ENCODE measurements at regions not wholly inside any gene's neighbourhood (a gene's known extent, or its start where the extent isn't known, plus 50 kb on each side); places are given as distances from the start of the nearest gene placed in this dataset.

DNA sequence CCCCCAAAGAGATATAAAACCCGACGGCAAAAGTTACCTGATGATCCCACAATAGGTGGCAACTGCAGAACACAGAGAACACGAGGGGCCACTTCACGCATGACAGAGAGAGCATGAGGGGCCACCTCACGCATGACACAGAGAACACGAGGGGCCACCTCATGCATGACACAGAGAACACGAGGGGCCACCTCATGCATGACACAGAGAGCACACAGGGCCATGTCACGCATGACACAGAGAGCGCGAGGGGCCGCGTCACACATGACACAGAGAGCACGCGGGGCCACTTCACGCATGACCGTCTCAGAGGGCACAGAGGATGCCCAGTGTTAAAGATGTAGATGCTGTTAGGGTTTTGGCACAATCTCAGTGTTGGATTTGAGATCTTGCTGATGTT is 1359.5 kb downstream of the TBC1D22A start:
- DNase-seq (ENCODE audit: insufficient read length, low spot score) (no peak), FAIRE-seq (no peak)

DNA sequence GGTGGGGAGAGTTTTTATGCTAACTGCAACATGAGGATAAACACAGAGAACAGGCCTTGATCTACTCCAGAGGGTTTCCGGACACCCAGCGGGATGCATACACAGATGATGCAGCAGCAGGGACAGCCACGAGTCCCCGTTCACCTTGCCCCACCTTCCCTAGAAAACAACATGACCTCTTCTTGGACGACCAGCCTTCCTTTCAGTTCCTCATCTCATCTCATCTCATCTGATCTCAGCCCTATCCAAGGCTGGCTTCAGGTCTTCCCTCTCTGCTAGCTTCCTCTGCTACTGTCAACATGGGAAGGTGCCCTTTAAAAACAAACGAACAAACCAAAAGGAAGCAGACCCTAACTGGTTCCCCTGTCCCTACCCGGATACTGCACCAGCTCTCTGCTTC is 1356.2 kb downstream of the TBC1D22A start:
- no peak for FAIRE-seq
- no peak for DNase-seq (ENCODE audit: insufficient read length, low spot score)

GRCh38 chr22:48116871-48117270 is 1354.4 kb downstream of the TBC1D22A start:
- FAIRE-seq (no peak), DNase-seq (ENCODE audit: insufficient read length, low spot score) (no peak)

DNA sequence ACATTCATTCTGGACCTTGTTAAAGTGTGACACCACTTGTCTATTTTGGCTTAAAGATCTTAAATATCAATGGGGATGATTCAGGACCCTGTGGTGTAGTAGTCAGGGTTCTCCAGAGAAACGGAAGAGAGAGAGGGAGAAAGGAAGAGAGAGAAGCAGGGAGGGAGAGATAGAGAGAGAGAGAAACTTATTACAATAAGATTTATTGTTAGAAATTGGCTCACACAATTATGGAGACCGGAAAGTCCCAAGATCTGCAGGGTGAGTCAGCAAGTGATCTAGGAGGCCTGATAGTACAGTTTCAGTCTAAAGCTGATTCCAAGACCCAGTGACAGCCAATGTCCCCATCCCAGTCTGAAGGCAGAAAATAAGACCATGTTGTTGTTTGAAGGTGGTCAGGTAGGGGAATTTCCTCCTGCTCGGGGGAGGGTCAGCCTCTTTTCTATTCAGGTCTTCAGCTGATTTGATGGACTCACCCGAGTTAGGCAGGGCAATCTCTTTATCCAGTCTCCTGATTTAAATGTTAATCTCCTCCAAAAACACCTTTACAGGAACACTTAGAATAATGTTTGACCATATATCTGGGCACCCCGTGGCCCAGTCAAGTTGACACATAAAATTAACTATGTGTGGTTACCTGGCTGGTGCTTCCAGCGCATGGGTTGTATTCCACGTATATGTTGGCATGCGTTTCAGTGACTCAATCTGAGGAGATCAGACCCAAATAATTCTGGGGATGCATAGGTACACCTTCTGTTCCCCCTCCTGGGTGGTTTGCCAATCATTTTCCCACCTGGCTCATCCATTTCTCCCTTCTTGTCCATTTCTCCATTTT is 1350.5 kb downstream of the TBC1D22A start:
- DNase-seq (ENCODE audit: insufficient read length, low spot score) (no peak), FAIRE-seq (no peak)

DNA sequence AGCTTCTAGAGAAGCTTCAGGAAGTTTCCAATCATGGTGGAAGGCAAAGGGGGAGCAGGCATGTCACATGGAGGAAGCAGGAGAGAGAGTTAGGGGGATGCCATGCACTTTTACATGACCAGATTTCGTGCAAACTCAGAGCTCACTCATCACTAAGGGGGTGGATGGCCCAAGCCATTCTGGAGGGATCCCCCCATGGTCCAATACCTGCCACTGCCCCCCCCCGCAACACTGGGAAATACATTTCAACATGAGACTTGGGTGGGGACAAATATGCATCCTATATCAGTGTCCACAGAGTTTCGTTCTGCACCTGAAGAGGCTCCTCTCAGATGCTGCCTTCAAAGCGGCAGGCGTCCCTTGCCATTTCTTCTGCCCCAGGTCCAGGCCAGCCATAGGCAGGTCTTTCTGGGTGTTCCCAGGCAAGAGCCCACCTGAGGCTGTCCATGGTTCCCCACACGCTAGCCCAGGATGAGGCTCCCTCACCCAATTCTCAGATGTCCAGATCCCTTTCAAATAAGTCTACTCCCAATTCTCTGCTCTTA is 1344.3 kb downstream of the TBC1D22A start:
- no peak for DNase-seq (ENCODE audit: insufficient read length, low spot score)
- no peak for FAIRE-seq

DNA sequence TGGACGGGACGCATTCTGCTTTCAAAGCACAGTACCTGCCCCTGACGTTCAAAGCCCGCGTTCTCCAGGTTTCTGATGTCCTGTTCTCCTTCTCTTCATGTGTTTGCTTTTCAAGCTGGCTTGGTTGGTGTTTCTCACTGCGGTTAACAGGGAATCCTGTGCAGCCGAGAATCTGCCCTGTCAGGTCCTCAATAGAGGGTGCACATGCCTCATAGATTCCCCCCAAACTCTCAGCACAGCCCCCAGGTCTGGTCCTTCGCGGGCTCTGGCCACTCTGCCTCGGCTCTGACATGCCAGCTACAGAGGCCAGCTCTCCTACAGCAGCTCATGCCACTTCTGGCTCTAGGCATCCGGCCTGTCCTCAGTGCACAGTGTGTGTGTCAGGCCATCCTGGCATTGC is 1343.8 kb downstream of the TBC1D22A start:
- no peak for DNase-seq (ENCODE audit: insufficient read length, low spot score)

DNA sequence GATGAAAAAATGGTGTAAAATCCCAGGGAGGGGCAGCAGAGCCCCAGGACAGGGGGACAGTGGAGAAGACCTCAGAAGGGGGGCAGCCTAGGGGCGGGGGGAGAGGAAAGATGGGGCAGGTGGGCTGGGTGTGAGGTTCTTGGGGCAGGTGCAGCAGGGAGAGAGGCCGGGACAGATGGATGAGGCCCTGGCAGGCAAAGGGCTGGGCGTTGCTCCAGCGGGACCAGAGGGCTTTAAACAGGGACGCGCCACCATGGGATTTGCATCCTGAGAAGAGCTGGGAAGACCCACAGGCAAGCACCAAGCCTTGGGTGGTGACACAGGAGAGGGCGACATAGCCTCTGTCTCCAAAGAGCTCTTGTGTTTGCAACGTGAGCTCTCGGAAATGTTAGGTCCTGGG is 1342.8 kb downstream of the TBC1D22A start:
- DNase-seq (ENCODE audit: insufficient read length, low spot score): no peak

More for the DNA sequence above, 1343.8 kb downstream of the TBC1D22A start:
- FAIRE-seq: no peak

GRCh38 chr22:48104766-48105165 is 1342.3 kb downstream of the TBC1D22A start:
- DNase-seq (ENCODE audit: insufficient read length, low spot score) (no peak), FAIRE-seq (no peak)

More for the DNA sequence above, 1342.8 kb downstream of the TBC1D22A start:
- no peak for FAIRE-seq

DNA sequence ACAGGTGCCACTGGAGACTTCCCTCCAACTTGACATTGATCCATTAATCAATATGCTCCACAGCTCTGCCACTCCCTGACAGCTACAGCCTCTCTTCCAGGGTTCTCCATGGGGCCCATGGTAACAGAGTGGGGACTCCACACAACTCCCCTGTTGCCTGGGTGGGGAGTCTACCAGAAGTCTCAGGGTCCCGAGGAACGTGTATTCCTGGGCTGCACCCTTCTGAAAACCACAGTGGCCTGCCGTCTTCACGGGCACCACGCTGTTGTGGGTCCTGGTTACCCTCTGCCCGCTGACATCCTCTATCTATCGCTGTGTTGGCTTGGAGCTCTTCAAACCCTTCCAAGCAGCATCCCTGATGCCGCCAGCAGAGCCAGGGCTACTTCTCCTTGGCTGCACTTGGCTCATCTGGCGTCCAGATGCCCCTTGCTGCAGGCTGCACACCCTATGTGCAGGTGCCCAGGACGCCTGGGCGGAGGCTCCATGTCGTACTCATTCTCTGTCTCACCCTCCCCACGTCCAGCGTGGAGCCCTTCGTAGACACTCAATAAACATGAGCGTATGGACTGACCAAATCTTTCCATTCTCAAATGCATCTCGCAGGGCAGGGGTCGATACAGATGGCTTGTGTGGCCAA is 1341.8 kb downstream of the TBC1D22A start:
- DNase-seq (ENCODE audit: insufficient read length, low spot score) (no peak), FAIRE-seq (no peak)

DNA sequence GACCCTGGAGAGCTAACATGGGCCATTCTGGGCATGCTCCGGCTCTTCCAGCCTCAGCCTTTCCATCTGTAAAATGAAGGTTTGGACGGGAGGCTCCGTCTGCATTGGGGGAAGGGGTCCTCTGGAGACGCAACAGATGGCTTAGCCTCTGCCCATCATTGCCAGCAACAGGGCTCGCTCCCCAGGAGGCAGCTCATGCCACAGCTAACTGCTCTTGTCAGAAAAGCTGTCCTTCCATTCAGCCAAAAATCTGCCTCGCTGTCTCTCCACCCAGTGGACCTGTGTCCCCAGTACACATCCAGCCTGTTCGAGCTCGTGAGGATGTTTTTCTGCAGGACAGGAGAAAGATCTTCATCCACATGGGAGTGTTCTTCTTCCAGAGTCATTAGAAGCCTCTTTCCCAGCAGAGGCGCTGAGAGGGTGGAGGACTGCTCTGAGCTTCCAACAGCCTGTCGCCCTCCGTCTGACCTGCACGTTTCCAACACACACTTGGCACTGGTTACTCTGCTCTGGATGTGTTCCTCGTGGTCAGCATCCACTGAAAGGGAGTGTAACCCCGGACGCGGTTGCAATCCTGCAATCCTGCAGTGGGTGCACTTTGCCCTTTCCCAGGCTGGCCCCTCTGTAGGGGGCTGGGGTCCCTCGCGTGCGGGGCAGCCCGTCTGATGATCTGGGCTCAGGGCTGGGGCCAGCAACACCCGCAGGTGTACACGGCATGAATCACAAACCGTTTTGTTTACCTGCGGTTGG is 1340.9 kb downstream of the TBC1D22A start:
- FAIRE-seq (no peak), DNase-seq (ENCODE audit: insufficient read length, low spot score) (no peak)

DNA sequence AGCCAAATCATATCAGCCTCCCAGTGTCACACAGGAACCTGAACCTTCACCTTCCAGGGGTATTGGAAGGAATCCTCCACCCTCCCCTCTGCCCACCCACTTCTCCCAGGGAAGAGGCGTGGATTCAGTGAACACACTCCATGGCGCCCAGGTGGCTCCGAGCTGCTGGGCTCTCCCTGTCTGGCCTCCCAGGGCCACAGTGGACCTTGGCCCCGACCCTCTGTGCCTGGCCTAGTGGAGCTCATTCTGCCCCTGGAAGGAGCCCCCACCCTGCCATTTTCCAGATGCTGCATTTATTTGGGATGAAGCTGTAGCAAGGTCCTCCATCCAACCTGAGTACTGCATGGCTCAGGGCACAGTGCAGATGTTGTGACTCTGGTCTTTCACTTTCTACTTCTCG is 1340.1 kb downstream of the TBC1D22A start:
- no peak for FAIRE-seq

DNA sequence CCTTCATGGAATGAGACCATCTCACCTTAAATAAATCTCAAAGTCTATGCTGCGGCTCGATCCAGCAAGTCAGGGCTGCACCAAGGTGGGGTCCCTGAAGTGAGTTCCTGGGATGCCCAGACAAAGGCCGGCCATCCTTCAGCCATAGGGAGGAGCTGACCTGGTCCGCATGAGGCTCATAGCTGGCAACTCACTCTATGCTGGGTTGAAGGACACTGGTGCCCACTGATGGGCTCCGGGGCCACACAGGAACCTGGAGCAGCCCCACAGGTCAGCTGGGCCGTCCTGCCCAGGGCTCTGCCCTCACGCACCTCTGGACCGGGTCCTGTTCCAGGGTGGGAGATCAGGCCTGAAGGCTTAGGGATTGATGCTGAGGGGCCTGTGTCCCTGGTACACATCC is 1339.3 kb downstream of the TBC1D22A start:
- FAIRE-seq (no peak), DNase-seq (ENCODE audit: insufficient read length, low spot score) (no peak)

More for the DNA sequence above, 1340.1 kb downstream of the TBC1D22A start:
- no peak for DNase-seq (ENCODE audit: insufficient read length, low spot score)

GRCh38 chr22:48100685-48101417 is 1338.4 kb downstream of the TBC1D22A start:
- DNase-seq (ENCODE audit: insufficient read length, low spot score): no peak
- no peak for FAIRE-seq

DNA sequence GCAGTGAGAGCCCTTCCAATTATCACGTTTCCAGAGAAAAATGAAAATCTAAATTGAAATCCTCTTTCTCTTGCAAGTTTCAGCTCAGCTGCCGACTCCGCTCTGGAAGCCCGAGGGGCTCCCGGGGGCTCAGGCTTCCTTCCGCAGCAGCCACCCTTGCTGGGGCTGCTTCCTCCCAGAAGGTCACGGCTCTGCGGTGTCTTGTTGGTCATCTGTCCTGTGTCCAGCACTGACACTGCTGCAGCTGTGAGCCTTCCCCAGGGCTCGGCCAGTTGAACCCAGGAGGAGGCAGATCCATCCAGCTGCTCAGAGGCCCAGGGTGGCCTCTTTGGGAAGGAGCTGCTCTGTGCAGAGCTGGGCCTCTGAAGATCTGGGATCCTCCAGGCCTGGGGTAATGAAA is 1337.2 kb downstream of the TBC1D22A start:
- FAIRE-seq: no peak
- DNase-seq (ENCODE audit: insufficient read length, low spot score): no peak

GRCh38 chr22:48099251-48099650 is 1336.8 kb downstream of the TBC1D22A start:
- DNase-seq (ENCODE audit: insufficient read length, low spot score): no peak
- no peak for FAIRE-seq

- FAIRE-seq (no peak), DNase-seq (ENCODE audit: insufficient read length, low spot score) (no peak)
These were observed 1336.4 kb downstream of the TBC1D22A start for GRCh38 chr22:48098921-48099245.

DNA sequence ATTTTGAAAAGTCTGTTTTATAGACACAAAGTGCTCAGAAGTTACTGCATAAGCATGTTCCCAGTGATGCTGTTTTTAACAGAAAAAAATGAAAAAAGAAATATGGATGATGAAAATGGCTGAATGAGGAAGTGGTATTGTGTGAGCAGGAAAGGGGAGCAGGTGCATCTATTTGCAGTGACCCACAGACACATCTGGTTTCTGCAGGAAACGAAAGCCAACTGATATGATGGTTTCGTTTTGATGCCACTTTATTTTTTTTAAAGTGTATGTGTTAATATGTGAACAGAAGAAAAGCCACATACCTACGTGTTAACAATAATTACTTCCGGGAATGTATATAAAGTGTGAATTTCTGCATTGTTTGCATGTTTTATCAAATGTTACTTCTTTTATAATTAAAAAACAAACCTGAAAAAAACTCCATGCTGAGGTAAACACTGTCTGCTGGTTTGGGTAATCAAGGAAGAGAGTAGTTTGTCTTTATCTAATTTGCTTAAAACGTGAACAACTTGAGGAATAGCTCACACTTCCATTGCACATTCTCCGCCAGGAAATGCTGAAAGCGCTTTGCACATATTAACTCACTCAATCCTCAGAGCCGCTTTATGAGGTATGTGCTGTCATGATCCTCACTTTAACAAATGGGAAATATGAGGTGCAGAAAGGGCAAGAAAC is 1335.9 kb downstream of the TBC1D22A start:
- no peak for FAIRE-seq
- DNase-seq (ENCODE audit: insufficient read length, low spot score): no peak

GRCh38 chr22:48097723-48098122 is 1335.3 kb downstream of the TBC1D22A start:
- FAIRE-seq (no peak), DNase-seq (ENCODE audit: insufficient read length, low spot score) (no peak)

DNA sequence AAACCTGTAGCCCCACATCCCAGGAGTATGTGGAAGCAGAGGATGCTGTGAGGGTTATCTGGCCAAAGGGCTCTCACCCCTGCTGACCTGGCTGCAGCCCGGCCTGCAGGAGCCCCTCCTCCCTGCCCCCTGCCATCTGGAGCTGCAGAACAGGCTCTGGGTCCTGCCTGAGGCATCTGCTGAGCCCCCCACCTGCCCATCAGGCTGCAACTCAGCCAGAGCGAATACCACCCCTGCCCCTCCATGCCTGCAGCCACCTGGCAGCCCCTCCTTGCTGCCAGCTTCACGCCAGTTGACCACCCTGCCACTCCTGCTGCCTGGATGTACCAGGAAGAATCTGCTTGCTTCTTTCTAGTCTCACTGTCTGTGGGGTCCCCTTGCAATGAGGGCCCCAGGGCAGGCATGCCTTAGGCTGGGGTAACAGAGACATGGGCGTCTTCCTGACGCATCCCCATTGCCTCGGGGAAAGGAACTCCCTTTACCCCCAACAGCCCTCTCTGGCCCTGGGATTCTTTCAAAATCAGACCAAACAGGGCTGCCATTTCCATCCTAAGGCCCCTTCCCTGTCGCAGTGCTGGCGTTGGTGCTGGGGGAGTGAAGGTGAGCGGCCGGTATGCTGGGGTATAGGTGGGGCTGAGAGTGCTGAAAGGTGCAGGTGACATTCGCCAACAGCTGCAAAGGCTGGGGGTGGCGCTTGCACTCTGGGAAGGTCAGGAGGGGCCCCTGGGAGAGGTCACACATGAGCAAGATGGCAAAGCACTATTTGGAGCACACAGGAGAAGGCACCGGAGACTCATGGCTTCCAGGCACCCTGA is 1334.6 kb downstream of the TBC1D22A start:
- no peak for FAIRE-seq
- no peak for DNase-seq (ENCODE audit: insufficient read length, low spot score)

All from HTR-8/SVneo (cell line).